ENCODE measurements at regions not wholly inside any gene's neighbourhood (a gene's known extent, or its start where the extent isn't known, plus 50 kb on each side); places are given as distances from the start of the nearest gene placed in this dataset.

- no peak for DNase-seq (ENCODE audit: low spot score)
These were observed 242.3 kb upstream of the SP8 start for GRCh38 chr7:21029006-21029405.

- DNase-seq (ENCODE audit: low spot score) = no peak
These were observed 243.7 kb upstream of the SP8 start for GRCh38 chr7:21030237-21030871.

- no peak for DNase-seq (ENCODE audit: low spot score)
These were observed 254.6 kb upstream of the SP8 start for GRCh38 chr7:21041252-21041651.

DNA sequence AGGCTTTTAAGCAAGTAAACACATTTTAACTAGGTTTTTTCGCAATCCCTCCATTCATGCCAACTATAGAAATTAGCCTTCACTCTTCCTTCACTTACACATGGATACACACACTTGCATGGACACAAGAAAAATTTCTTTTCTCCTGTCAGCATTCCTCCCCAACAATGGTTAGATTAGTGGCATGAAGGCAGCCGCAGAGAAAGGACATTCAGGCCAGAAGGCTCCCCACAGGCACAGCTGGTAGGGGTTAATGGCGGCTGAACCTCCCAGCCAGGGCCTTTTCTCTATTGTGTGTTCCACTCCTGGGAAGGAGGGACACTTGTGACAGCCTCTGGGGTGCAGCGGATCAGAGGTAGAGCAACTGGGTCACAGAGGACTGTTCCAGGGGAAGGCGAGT, 255.0 kb upstream of the SP8 start:
- no peak for DNase-seq (ENCODE audit: low spot score)

DNA sequence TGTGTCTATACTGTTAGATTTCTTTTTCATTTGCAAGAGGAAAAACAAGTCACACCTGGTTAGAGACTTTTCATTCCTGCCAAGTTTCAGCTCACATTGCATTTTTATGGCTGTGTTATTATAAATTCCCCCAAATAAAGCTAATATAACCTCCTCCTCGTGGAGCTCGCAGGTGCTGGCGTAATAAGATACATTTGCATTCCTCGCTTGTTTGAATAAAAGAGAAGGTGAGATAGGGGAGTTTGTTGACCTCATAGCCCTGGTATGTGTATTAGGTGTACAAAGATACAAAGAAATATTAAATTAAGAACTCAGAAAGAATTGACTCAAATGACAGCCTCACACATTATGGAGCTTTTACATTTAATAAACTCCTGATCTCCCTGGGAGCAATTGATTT, 257.7 kb upstream of the SP8 start:
- no peak for DNase-seq (ENCODE audit: low spot score)

DNA sequence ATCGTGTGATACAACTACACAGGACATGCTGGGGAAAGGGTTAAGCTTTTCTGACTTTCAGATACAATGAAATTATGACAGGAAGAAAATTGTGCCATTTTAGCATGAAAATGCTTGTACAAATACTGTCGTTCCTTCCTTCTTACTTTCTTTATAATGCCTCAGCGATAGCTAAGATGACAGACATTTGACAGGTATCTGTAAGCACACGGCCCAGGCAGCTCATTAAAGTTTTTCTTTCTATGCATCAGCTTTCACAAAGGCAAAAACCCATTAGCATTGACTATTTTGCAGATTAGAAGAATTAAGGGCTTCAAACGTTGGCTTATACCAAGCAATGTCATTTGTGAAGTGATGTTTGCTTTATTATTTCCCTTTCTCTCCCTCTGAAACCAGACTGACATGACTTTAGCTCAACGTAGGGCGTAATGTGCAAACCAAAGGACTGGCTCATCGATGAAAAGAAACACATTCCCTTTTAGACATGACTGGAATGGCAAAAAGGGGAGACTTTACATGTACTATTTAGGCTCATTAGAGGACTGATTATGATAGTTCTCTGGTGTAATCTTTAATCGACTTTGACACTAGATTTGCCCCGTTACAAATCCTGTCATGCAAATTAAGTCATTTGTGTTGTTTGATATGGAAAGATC, 258.4 kb upstream of the SP8 start:
- DNase-seq (ENCODE audit: low spot score) = no peak

- no peak for DNase-seq (ENCODE audit: low spot score)
These were observed 265.2 kb upstream of the SP8 start for GRCh38 chr7:21051865-21052264.

- no peak for DNase-seq (ENCODE audit: low spot score)
These were observed 267.9 kb upstream of the SP8 start for GRCh38 chr7:21054427-21055112.

DNA sequence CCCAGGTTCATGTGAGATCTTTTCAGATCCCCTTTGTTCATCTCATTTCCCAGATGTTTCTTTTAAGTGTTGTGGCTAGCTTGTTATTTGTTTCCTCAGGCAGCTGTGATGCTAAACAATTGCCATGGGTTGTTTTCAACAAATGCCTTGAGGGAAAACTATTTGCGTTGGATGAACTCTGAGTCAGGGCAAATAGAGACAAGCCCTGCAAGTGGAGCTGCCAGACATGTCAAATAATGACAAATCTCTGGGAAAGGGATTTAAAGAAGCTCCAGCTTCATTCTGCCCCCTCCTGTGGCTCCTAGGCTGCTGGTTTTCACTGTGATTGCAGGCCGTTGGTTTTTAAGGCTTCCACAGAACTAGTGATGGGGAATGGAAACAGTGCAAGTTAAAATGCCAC, 272.4 kb upstream of the SP8 start:
- DNase-seq (ENCODE audit: low spot score) = no peak

DNA sequence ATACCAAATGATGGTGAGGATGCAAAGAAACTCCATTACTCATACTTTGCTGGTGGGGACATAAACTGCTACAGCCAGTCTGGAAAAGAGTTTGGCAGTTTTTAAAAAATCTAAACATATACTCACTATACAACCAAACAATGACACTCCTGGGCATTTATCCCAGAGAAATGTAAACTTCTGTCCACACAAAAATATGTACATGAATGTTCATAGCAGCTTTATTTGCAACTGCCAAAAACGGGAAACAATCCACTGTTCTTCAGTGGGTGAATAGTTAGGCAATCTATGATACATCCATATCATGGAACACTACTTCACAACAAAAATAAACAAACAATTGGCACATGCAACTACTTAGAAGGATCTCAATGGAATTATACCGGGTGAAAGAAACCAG, 276.4 kb upstream of the SP8 start:
- DNase-seq (ENCODE audit: low spot score) = no peak

GRCh38 chr7:21064698-21065648, 278.3 kb upstream of the SP8 start:
- no peak for DNase-seq (ENCODE audit: low spot score)

DNA sequence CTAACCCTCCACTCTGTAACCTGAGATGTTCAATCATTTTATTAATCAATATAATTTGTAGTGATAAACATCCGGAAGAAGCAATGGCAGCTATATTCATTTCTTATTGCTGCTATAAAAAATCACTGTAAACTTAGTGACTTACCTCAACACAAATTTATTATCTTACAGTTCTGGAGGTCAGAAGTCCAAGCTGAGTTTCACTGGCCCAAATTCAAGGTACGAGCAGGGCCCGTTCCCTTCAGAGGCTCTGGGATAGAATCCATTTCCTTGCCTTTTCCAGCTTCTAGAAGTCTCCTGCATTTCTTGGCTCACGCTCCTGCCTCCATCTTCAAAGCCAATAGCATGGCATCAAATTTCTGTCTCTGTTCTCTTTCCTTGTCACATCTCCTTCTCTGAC, 279.5 kb upstream of the SP8 start:
- DNase-seq (ENCODE audit: low spot score) = no peak

DNA sequence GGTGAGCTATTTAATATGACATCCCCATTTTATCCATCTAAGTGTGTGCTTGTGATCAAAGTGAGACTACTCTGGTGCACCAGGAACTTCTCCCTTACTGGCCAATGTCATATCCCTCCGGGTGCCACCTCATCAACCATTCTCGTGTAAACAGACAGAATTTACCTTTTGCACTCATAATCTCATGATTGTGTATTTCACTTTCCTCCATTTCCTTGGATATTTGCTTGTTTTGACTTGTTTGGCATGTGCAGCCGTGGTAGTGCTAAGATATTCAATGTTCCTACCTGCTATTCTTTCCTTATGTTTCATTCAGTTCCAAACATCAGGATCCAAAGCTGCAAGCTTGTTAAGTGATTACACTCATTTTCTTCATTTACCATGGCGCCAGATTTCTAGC, 280.5 kb upstream of the SP8 start:
- DNase-seq (ENCODE audit: low spot score) = no peak

GRCh38 chr7:21070571-21071090, 283.9 kb upstream of the SP8 start:
- no peak for DNase-seq (ENCODE audit: low spot score)

- DNase-seq (ENCODE audit: low spot score) = no peak
These were observed 285.1 kb upstream of the SP8 start for GRCh38 chr7:21071561-21072501.

- DNase-seq (ENCODE audit: low spot score) = no peak
These were observed 289.4 kb upstream of the SP8 start for GRCh38 chr7:21076054-21076453.

DNA sequence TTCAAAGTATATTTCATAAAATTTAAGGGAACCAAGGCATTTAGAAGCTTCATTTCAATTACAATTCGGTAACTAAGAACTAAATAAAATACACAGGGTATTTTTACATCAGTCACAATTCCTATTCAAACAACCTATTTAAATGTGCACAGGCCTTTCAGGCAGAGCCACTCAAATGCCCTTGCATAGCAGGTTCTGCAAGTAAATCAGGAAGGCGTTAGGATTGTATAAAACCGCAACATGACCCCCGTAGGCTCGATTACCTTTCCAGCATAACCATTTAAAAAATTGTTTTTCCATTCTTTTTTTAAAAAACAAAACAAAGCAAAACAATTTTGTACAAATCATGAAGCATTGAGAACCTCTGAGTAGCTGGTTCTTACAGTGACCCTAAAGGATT, 289.9 kb upstream of the SP8 start:
- no peak for DNase-seq (ENCODE audit: low spot score)

DNA sequence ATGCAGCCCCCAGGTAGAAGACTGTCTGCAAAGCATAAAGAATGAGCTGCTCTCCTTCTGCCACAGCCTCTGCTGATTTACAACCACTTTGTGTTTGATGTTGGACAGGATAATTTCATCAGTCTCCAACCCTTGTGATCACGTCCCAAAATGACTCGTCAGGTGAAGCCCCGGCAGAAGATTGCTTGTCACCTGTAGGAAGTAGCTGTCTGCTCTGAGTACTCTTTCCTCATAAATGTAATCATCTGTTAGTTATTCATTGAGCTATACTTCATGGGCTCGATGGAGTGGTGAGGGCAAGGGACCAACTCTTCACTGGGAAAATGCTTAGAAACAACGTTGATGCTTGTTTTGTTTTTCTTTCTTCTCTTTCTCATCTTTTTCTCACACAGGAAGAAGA, 290.9 kb upstream of the SP8 start:
- DNase-seq (ENCODE audit: low spot score) = no peak

DNA sequence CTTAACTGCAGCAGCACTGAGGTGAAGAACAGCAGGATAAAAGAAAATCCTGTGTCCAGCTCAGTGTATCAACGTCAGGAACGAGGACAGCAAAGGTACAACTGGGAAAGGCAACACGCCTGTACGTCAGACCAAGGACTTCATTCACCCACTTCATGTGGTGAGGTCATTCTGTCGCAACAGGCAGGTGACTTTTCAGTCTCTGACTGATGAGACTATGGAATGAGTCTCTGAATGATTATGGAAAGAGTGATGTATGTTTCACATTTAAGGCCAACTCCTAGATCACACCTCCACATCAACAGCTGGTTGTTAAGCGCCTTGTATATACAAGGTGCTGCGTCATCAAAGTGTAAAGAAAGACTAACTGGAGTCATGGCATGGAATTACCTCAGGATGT, 297.6 kb upstream of the SP8 start:
- DNase-seq (ENCODE audit: low spot score) = no peak

GRCh38 chr7:21086688-21087087, 300.0 kb upstream of the SP8 start:
- DNase-seq (ENCODE audit: low spot score) = no peak

GRCh38 chr7:21089653-21090052, 303.0 kb upstream of the SP8 start:
- DNase-seq (ENCODE audit: low spot score) = no peak

Data from hematopoietic multipotent progenitor cell treated with erythropoietin and hydrocortisone succinate and interleukin-3 and kit ligand, for 17 days (in vitro differentiated cells).